ENCODE measurements at regions not wholly inside any gene's neighbourhood (a gene's known extent, or its start where the extent isn't known, plus 50 kb on each side); places are given as distances from the start of the nearest gene placed in this dataset.
"Not testable (repeated sequence)": the region's sequence is repeated elsewhere in the genome, so short reads cannot be mapped to it uniquely, and the experiment has no call there.

DNA sequence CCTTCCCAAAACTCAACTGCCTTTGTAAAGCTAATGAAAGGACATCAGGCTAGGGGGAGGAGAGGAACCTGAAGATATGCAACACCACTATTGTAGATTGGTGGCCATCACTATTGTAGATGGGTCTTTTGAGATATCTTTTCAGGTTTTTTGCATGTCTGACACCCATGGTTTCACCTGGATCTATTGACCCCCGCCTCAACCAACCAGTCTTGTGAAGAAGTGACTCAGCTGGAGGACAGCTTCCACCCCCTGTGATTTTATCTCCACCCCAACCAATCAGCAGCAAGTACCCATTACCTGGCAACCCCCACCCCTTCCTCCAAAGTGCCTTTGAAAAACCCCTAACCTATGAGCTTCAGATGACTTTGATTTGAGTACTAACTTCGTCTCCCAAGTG, 382.6 kb upstream of the GOT2 start:
- H3K27ac ChIP-seq = no peak overlapping the region
- no peaks in the 10 kb centered on the region for H3K36me3 ChIP-seq
- H3K9me3 ChIP-seq = no peaks in the 10 kb centered on the region
- H3K4me1 ChIP-seq = no peaks in the 10 kb centered on the region
- no peak for TF ChIP-seq POLR2A (IDR thresholded peaks at IDR 0.05)
- TF ChIP-seq, protein P1, sequence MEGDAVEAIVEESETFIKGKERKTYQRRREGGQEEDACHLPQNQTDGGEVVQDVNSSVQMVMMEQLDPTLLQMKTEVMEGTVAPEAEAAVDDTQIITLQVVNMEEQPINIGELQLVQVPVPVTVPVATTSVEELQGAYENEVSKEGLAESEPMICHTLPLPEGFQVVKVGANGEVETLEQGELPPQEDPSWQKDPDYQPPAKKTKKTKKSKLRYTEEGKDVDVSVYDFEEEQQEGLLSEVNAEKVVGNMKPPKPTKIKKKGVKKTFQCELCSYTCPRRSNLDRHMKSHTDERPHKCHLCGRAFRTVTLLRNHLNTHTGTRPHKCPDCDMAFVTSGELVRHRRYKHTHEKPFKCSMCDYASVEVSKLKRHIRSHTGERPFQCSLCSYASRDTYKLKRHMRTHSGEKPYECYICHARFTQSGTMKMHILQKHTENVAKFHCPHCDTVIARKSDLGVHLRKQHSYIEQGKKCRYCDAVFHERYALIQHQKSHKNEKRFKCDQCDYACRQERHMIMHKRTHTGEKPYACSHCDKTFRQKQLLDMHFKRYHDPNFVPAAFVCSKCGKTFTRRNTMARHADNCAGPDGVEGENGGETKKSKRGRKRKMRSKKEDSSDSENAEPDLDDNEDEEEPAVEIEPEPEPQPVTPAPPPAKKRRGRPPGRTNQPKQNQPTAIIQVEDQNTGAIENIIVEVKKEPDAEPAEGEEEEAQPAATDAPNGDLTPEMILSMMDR (IDR thresholded peaks at IDR 0.05) = no peak
- intact Hi-C loops (cut with DNase I; ENCODE audit: low total_unique reads) = no loop called here
- no peak overlapping the region for H3K4me3 ChIP-seq
- H3K27me3 ChIP-seq = no peaks in the 10 kb centered on the region
- DNase-seq = no peak

DNA sequence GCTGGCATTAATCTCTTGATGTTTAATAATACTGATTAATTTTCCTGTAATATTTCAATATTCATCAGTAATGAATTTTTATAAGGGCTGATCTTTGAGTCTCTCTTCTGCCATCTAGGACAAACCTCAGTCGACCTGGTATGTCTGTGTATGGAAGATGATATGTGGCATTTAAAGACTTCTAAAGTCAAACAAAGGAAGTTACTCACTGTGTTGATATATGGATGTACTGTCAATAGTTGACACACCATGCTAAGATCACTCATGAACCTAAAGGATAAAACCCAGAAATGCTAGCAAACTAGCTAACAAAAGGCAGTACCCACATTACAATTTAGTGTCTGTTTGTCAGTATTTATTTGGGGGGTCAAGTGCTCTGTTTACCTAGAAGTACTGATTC, 380.7 kb upstream of the GOT2 start:
- intact Hi-C loops (cut with DNase I; ENCODE audit: low total_unique reads) = no loop called here
- Histone ChIP-seq H3K9me3 (no peaks in the 10 kb centered on the region), H3K36me3 (no peaks in the 10 kb centered on the region), H3K4me1 (no peaks in the 10 kb centered on the region), H3K27ac (no peak overlapping the region), H3K4me3 (no peak overlapping the region), H3K27me3 (no peaks in the 10 kb centered on the region)
- no peak for TF ChIP-seq POLR2A (IDR thresholded peaks at IDR 0.05)
- DNase-seq = no peak

DNA sequence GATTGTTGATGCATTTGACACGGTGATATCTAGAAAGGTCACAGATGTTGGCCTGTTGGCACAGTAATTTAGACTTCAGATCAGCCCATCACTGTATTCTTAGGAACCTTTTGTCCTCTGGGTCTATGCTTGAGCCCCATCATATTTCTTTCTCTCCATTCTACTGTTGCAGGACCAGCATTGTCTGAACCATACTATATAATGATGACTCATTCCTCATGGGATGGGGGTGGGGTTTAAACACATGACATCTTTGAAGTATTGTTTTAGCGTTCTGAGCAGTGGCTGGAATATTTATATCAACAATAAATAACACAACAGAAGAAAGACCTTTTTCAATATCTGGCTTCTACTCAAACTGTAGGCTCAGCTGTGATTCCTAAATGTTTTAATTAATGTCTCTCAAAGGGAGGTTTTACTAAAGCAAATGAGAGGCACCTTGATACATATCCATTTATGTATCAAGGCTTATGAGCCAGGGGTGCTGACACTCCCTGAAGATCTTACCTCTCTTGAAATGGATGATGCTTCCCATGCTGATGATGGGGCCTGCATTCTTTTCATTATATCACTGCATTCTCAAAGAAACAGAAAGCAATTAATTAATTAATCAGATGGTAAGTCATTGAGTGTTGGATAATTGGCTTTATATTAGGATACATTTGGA, 379.0 kb upstream of the GOT2 start:
- Histone ChIP-seq H3K27ac (no peak overlapping the region), H3K4me3 (no peak overlapping the region), H3K9me3 (no peaks in the 10 kb centered on the region), H3K27me3 (no peaks in the 10 kb centered on the region), H3K36me3 (no peaks in the 10 kb centered on the region), H3K4me1 (no peaks in the 10 kb centered on the region)
- intact Hi-C loops (cut with DNase I; ENCODE audit: low total_unique reads) = no loop called here
- DNase-seq = no peak
- no peak for TF ChIP-seq POLR2A (IDR thresholded peaks at IDR 0.05)
- TF ChIP-seq, protein P1 (IDR thresholded peaks at IDR 0.05) = no peak

DNA sequence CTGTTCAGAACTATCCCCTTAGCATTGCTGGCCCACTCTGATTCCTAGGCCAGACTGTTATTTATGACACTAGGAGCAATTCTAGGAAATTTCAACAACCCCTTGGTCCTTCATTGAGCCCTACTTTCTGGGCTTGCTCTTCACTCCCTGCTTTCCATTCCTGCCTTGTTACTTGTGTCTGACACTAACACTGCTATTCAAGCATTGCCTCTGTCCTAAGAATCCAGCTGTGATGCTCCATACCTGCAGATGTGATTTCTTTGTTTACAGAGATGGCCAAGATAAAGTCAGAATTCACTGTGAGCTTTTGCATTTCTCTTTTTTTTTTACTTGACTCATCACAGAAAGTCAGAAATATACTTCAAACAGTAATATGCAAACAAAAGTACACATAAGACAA, 377.2 kb upstream of the GOT2 start:
- intact Hi-C loops (cut with DNase I; ENCODE audit: low total_unique reads) = no loop called here

DNA sequence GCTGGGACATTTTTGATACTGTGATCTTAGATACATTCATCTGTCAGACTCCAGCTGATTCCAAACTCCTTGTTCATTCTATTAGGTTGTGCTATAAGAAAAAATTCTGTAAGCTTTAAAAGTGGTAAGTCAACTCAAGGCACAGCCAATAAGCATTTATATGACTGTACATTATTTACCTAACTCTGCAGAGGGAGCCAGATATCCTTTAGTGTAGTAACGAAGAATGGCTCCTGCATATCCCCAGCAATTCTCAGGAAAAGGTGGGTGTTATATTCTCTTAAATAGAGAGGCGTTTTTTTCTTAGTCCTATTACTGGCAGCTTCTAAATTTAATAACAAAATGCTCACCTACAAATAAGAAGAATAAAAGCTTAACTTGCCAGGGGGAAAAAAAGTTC, 374.3 kb upstream of the GOT2 start:
- Histone ChIP-seq H3K27me3 (no peaks in the 10 kb centered on the region), H3K4me3 (no peak overlapping the region), H3K4me1 (no peaks in the 10 kb centered on the region), H3K27ac (no peak overlapping the region), H3K9me3 (no peaks in the 10 kb centered on the region), H3K36me3 (no peaks in the 10 kb centered on the region)
- DNase-seq = no peak
- intact Hi-C loops (cut with DNase I; ENCODE audit: low total_unique reads) = no loop called here
- TF ChIP-seq, protein P1 (IDR thresholded peaks at IDR 0.05) = no peak
- no peak for TF ChIP-seq POLR2A (IDR thresholded peaks at IDR 0.05)

More for the DNA sequence above, 377.2 kb upstream of the GOT2 start:
- no peaks in the 10 kb centered on the region for H3K4me1 ChIP-seq
- H3K4me3 ChIP-seq = no peak overlapping the region
- no peaks in the 10 kb centered on the region for H3K27me3 ChIP-seq
- no peak overlapping the region for H3K27ac ChIP-seq
- H3K9me3 ChIP-seq = no peaks in the 10 kb centered on the region
- no peaks in the 10 kb centered on the region for H3K36me3 ChIP-seq
- TF ChIP-seq POLR2A (IDR thresholded peaks at IDR 0.05) = no peak
- TF ChIP-seq, protein P1 (IDR thresholded peaks at IDR 0.05) = no peak
- no peak for DNase-seq

DNA sequence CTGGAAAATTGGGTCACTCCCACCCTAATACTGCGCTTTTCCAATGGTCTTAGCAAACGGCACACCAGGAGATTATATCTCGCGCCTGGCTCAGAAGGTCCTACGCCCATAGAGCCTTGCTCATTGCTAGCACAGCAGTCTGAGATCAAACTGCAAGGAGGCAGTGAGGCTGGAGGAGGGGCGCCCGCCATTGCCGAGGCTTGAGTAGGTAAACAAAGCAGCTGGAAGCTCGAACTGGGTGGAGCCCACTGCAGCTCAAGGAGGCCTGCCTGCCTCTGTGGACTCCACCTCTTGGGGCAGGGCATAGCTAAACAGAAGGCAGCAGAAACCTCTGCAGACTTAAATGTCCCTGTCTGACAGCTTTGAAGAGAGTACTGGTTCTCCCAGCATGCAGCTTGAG, 362.6 kb upstream of the GOT2 start:
- intact Hi-C loops (cut with DNase I; ENCODE audit: low total_unique reads); H3K36me3 ChIP-seq; H3K4me3 ChIP-seq; DNase-seq; H3K27ac ChIP-seq; H3K4me1 ChIP-seq; H3K9me3 ChIP-seq; H3K27me3 ChIP-seq: not testable (repeated sequence)

All from uterus (tissue), 3 donors.